Naive B cell (primary cell): ENCODE measurements at regions not wholly inside any gene's neighbourhood (a gene's known extent, or its start where the extent isn't known, plus 50 kb on each side); places are given as distances from the start of the nearest gene placed in this dataset.
A peak's percentile ranks its signal among the peaks of the same experiment; 100 is the strongest.

Experiments used
- ATAC-seq, 2 donors: fragments of 150-1000 bp; cut with Tn5 transposase; 2 replicates each; pipeline ENCODE4 v1.10.0; 2021; ENCODE audit warnings: low read depth in 2 of 2, mild to moderate bottlenecking in 2 of 2, moderate library complexity in 2 of 2
- DNase-seq: peaks from one replicate; pipeline ENCODE4 v3.0.0; 2022
- H3K27ac Mint-ChIP-seq, 6 donors: one replicate each; pipeline ENCODE4 v1.8.0; 2020 to 2022; ENCODE audit warnings: mild to moderate bottlenecking in 6 of 6, mixed read lengths in 6 of 6, moderate library complexity in 5 of 6, inconsistent platforms in 2 of 6
- H3K27me3 Mint-ChIP-seq, 3 donors: one replicate each; pipeline ENCODE4 v1.8.0; 2021 to 2022; ENCODE audit warnings: mixed read lengths in 3 of 3, mild to moderate bottlenecking in 1 of 3
- H3K36me3 Mint-ChIP-seq, 2 donors: one replicate each; pipeline ENCODE4 v1.8.0; 2020 to 2022; ENCODE audit warnings: mixed read lengths in 2 of 2, inconsistent platforms in 1 of 2, mild to moderate bottlenecking in 1 of 2
- H3K4me1 Mint-ChIP-seq, 3 donors: one replicate each; pipeline ENCODE4 v1.8.0; 2020 to 2022; ENCODE audit warnings: mixed read lengths in 3 of 3, inconsistent platforms in 1 of 3, mild to moderate bottlenecking in 1 of 3, moderate library complexity in 1 of 3
- H3K4me3 Mint-ChIP-seq, 8 donors: one replicate each; pipeline ENCODE4 v1.8.0; 2020 to 2022; ENCODE audit warnings: mild to moderate bottlenecking in 8 of 8, mixed read lengths in 8 of 8, moderate library complexity in 8 of 8, inconsistent platforms in 2 of 8
- H3K9me3 Mint-ChIP-seq, 7 donors: one replicate each; pipeline ENCODE4 v1.8.0; 2020 to 2022; ENCODE audit warnings: mixed read lengths in 7 of 7, mild to moderate bottlenecking in 5 of 7, inconsistent platforms in 2 of 7, moderate library complexity in 1 of 7

GRCh38 chr3:147758771-147759170 is 349.6 kb downstream of the ZIC1 start:
- Mint-ChIP-seq H3K9me3 (no peaks in the 10 kb centered on the region), H3K27ac (no peak overlapping the region), H3K4me3 (no peak overlapping the region), H3K27me3 (no peaks in the 10 kb centered on the region), H3K36me3 (no peaks in the 10 kb centered on the region), H3K4me1 (no peaks in the 10 kb centered on the region)
- no peak for DNase-seq
- ATAC-seq = no peak

DNA sequence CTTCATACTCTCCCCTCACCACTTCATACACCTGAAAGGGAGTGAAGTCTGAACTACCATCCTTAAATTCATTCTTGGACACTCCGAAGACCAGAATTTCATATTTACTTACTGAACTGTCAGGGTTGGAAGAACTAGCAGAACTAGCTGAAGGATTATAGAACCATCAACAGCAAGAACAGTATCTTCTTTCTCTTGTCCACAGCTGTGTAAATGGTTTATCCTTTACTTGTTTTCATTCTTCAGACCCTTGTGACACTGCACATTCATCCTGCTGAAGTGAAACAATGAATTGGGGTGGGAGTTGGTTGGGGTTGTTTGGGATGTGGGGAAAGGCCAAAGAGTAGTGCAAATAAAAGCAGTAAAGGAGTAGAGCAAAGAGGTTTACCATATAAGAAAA is 350.9 kb downstream of the ZIC1 start:
- Mint-ChIP-seq H3K27ac (no peak overlapping the region), H3K4me3 (no peak overlapping the region), H3K36me3 (no peaks in the 10 kb centered on the region), H3K9me3 (no peaks in the 10 kb centered on the region), H3K4me1 (no peaks in the 10 kb centered on the region), H3K27me3 (no peaks in the 10 kb centered on the region)
- DNase-seq = no peak
- ATAC-seq = no peak

- Mint-ChIP-seq H3K27ac (no peak overlapping the region), H3K4me1 (no peaks in the 10 kb centered on the region), H3K36me3 (no peaks in the 10 kb centered on the region), H3K4me3 (no peak overlapping the region), H3K9me3 (no peaks in the 10 kb centered on the region), H3K27me3 (no peaks in the 10 kb centered on the region)
- DNase-seq = no peak
- no peak for ATAC-seq
These were observed 351.8 kb downstream of the ZIC1 start for GRCh38 chr3:147760941-147761340.

DNA sequence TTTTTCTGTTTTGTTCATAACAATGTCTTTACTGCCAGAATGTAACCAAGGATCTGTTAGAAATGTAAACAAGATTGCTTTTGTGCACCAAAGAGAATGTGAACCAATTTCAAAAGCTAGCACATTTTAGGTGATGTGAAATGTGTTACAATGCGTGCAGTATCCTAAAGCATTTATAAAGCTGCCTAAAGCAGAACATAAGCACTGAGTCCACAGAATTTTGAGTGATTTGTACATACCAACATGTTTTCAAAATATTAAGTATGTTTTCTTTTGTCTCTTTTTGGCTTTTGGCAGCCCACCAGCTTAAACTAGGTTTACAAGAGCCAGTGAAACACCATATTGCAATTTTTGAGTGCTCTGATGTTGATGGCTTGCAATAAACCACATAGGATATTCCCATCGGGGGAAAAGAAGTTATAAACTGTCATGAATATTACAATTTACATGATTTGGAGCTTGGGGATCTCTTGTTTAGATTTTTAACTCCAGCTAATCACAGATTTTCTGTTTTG is 364.0 kb downstream of the ZIC1 start:
- H3K4me3 Mint-ChIP-seq = no peak overlapping the region
- H3K4me1 Mint-ChIP-seq = no peaks in the 10 kb centered on the region
- ATAC-seq = no peak
- no peak overlapping the region for H3K27ac Mint-ChIP-seq
- H3K9me3 Mint-ChIP-seq = peaks cover 0 to 5% (median 0%) of the 10 kb centered on the region in 7 donors
- H3K27me3 Mint-ChIP-seq = no peaks in the 10 kb centered on the region
- H3K36me3 Mint-ChIP-seq = no peaks in the 10 kb centered on the region
- DNase-seq = no peak

- Mint-ChIP-seq H3K27me3 (no peaks in the 10 kb centered on the region), H3K27ac (no peak overlapping the region), H3K4me1 (no peaks in the 10 kb centered on the region), H3K9me3 (peaks cover 0 to 5% (median 0%) of the 10 kb centered on the region in 7 donors), H3K4me3 (no peak overlapping the region), H3K36me3 (no peaks in the 10 kb centered on the region)
- DNase-seq (no peak), ATAC-seq (no peak)
These were observed 366.2 kb downstream of the ZIC1 start for GRCh38 chr3:147775411-147775810.

DNA sequence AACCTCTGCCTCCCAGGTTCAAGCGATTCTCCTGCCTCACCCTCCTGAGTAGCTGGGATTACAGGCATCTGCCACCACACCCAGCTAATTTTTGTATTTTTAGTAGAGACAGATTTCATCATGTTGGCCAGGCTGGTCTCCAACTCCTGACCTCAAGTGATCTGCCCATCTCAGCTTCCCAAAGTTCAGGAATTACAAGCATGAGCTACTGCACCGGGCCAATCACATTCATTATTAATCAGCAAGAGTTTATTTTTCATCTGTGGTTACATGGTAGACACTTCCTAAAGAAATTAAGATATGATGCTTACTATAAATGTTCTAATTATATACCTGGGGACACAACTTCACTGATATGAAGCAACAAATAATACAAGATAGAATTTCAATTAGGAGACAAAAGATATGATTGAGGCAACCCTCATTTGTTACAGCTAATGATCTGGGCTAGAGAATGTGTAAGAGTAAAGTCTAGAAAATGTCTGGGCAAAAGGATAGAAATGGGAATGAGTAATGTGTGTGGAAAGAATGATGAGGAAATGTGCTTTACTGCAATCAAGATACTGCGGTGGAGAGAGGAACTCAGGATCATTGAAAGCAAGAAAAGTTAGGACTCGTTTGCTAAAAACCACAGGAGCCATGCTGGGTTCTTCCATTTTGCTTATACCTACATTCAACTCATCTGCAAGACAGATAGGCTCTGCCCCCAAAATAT is 366.8 kb downstream of the ZIC1 start:
- ATAC-seq = no peak

DNA sequence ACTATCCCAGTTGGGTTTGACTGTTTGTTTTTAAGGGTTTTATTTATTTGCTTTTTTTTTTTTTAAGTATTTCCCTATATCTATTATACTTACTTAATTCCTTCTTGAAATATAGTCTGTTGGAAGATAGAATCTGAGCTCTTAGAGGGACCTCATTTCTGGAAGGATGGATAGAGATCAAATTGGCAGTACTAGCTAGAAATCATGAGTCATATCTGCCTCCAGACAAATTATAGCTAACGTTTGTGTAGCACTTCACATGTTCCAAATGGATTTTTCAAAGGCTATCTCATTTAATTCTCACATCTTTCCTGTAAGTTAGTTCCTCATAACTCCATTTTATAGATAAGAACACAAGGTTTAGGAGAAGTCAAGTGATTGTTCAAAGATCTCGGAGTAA is 384.7 kb downstream of the ZIC1 start:
- Mint-ChIP-seq H3K9me3 (peaks cover 0 to 4% (median 0%) of the 10 kb centered on the region in 7 donors), H3K27ac (no peak overlapping the region), H3K4me3 (no peak overlapping the region), H3K36me3 (no peaks in the 10 kb centered on the region), H3K27me3 (no peaks in the 10 kb centered on the region), H3K4me1 (no peaks in the 10 kb centered on the region)
- no peak for DNase-seq
- ATAC-seq = no peak

More for the DNA sequence above, 366.8 kb downstream of the ZIC1 start:
- no peak overlapping the region for H3K27ac Mint-ChIP-seq
- DNase-seq = no peak
- no peaks in the 10 kb centered on the region for H3K36me3 Mint-ChIP-seq
- no peaks in the 10 kb centered on the region for H3K4me1 Mint-ChIP-seq
- peaks cover 0 to 5% (median 0%) of the 10 kb centered on the region in 7 donors for H3K9me3 Mint-ChIP-seq
- no peak overlapping the region for H3K4me3 Mint-ChIP-seq
- no peaks in the 10 kb centered on the region for H3K27me3 Mint-ChIP-seq

GRCh38 chr3:147794596-147794995 is 385.4 kb downstream of the ZIC1 start:
- H3K27me3 Mint-ChIP-seq = no peaks in the 10 kb centered on the region
- ATAC-seq (no peak), DNase-seq (no peak)
- no peaks in the 10 kb centered on the region for H3K4me1 Mint-ChIP-seq
- H3K27ac Mint-ChIP-seq = no peak overlapping the region
- peaks cover 0 to 4% (median 0%) of the 10 kb centered on the region in 7 donors for H3K9me3 Mint-ChIP-seq
- H3K36me3 Mint-ChIP-seq = no peaks in the 10 kb centered on the region
- H3K4me3 Mint-ChIP-seq = no peak overlapping the region

- ATAC-seq = no peak
- Mint-ChIP-seq H3K27me3 (no peaks in the 10 kb centered on the region), H3K27ac (no peak overlapping the region), H3K36me3 (no peaks in the 10 kb centered on the region), H3K4me3 (no peak overlapping the region), H3K9me3 (peaks cover 0 to 4% (median 0%) of the 10 kb centered on the region in 7 donors), H3K4me1 (no peaks in the 10 kb centered on the region)
- DNase-seq = no peak
These were observed 386.3 kb downstream of the ZIC1 start for GRCh38 chr3:147795418-147795817.

GRCh38 chr3:147797095-147797494 is 387.9 kb downstream of the ZIC1 start:
- ATAC-seq (no peak), DNase-seq (no peak)
- H3K27ac Mint-ChIP-seq = no peak overlapping the region
- H3K27me3 Mint-ChIP-seq = no peaks in the 10 kb centered on the region
- peaks cover 0 to 4% (median 0%) of the 10 kb centered on the region in 7 donors for H3K9me3 Mint-ChIP-seq
- H3K4me3 Mint-ChIP-seq = no peak overlapping the region
- no peaks in the 10 kb centered on the region for H3K36me3 Mint-ChIP-seq
- H3K4me1 Mint-ChIP-seq = no peaks in the 10 kb centered on the region

DNA sequence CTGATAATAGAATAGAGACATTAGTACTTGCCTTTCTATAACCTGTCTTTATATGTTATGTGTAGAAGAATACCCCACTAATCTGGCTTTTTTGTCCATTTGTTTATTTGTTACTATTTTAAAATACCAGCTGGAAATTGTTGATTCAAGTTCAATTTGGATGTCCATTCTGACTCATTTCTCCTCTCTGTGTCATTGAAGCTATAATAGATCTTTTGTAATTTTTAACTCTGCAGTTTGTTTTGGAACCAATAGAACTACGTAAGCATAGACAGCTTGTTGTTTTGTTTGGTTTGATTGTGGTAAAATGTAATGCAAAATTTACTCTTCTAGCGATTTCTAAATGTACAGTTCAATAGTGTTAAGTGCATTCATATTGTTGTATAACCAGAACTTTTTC is 390.4 kb downstream of the ZIC1 start:
- Mint-ChIP-seq H3K36me3 (no peaks in the 10 kb centered on the region), H3K27ac (no peak overlapping the region), H3K27me3 (no peaks in the 10 kb centered on the region), H3K9me3 (peaks cover 0 to 2% (median 0%) of the 10 kb centered on the region in 7 donors), H3K4me3 (no peak overlapping the region), H3K4me1 (no peaks in the 10 kb centered on the region)
- ATAC-seq (no peak), DNase-seq (no peak)

DNA sequence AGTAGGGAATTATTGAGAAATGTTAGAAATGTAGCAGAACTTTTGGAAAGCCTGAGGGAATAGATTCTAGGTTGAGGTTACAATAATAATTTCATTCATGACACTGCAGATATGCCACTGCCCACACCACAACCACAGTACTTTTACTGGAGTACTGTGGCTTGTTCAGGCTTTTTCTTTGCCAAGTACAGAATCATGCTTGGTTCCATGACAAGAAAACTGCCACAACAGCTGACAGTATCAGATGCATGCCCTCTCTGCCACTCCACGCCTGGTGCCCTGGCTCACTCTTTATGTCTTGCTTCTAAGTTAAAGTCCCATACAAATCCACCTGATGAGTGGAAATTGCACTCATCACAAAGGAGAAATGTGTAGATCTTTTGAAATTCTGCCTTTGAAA is 398.6 kb downstream of the ZIC1 start:
- peak overlapping the region in 1 of 6 donors; percentile 18 for H3K27ac Mint-ChIP-seq
- peaks cover 0 to 12% (median 0%) of the 10 kb centered on the region in 7 donors for H3K9me3 Mint-ChIP-seq
- no peaks in the 10 kb centered on the region for H3K4me1 Mint-ChIP-seq
- no peak for DNase-seq
- no peak for ATAC-seq
- H3K36me3 Mint-ChIP-seq = no peaks in the 10 kb centered on the region
- H3K4me3 Mint-ChIP-seq = no peak overlapping the region
- H3K27me3 Mint-ChIP-seq = no peaks in the 10 kb centered on the region

DNA sequence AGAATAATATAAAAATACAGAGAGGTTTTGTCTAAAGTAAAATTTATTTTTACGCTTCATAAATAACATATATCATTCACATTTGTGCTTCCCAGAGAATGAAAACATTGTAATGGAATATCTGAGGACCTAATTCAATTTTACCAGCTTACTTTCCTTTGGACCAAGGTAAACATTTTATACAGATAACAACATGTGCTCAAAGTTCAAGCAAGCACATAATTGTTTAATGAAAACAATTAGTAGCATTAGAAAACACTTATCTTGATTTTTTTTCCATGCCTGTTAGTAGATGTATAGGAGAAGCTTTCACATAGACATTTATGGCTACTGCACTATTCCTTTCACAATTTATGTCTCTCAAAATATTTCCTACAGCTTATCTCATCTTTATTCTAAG is 400.0 kb downstream of the ZIC1 start:
- Mint-ChIP-seq H3K9me3 (peaks cover 0 to 12% (median 0%) of the 10 kb centered on the region in 7 donors), H3K4me1 (no peaks in the 10 kb centered on the region), H3K36me3 (no peaks in the 10 kb centered on the region), H3K4me3 (no peak overlapping the region), H3K27ac (no peak overlapping the region), H3K27me3 (no peaks in the 10 kb centered on the region)
- ATAC-seq = no peak
- DNase-seq = no peak

DNA sequence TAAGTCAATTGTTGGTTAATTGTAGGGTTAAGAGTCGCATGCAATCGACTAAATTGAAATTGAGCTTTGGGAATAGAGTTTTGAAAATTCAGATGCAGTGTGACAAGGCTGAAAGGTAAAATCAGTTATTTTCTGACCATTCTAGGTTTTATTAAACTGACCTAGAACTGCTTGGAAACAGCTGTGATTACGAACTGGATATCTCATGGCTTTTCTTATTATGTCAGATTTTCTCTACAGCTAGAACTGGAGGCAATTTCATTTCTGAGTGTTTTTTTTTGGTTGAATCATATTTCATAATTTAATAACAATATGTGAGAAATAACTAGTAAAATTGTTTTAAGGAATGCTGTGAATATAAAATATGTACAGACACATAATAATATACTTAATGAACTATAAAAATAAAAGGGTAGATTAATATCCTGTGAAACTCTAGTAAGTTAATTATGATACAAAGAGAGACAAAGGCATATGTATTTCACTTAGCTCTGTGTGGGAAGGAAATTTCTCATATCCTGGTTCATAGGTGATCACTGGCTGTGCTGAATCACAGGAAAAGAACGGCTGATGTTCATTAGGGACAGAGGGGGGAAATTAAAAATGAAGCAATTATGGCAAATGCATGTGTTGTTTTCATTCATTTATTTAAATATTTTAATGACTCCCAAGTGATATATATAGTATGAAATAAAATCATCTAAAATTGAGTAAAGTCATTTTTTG is 403.2 kb downstream of the ZIC1 start:
- no peaks in the 10 kb centered on the region for H3K27me3 Mint-ChIP-seq
- no peak overlapping the region for H3K27ac Mint-ChIP-seq
- peaks cover 0 to 6% (median 0%) of the 10 kb centered on the region in 7 donors for H3K9me3 Mint-ChIP-seq
- no peaks in the 10 kb centered on the region for H3K36me3 Mint-ChIP-seq
- H3K4me3 Mint-ChIP-seq = no peak overlapping the region
- H3K4me1 Mint-ChIP-seq = no peaks in the 10 kb centered on the region
- ATAC-seq (no peak), DNase-seq (no peak)
